Astrocyte (in vitro differentiated cells and primary cell): ENCODE measurements at regions not wholly inside any gene's neighbourhood (a gene's known extent, or its start where the extent isn't known, plus 50 kb on each side); places are given as distances from the start of the nearest gene placed in this dataset.
"Not testable (repeated sequence)": the region's sequence is repeated elsewhere in the genome, so short reads cannot be mapped to it uniquely, and the experiment has no call there.

Experiments
- DNase-seq: peaks from one replicate; pipeline ENCODE4 v3.0.0-alpha.2; 2010; ENCODE audit warnings: low read depth
- FAIRE-seq: peaks from 2 replicates; lab custom pipeline; 2011; peaks lifted over from hg19 to GRCh38; lab: Jason Lieb, UNC
- H2AFZ ChIP-seq: 2 replicates; pipeline ENCODE4 v1.6.0; 2012; ENCODE audit warnings: low read depth, low read length, inconsistent platforms
- H3K27ac ChIP-seq: 2 replicates; pipeline ENCODE4 v1.5.1; 2011; ENCODE audit warnings: low read depth, low read length, inconsistent platforms
- H3K27me3 ChIP-seq: 2 replicates; pipeline ENCODE4 v1.6.0; 2011; ENCODE audit warnings: low read length, inconsistent platforms; ENCODE audit not compliant: insufficient read depth
- H3K36me3 ChIP-seq: 2 replicates; pipeline ENCODE4 v1.5.1; 2011; ENCODE audit warnings: low read length, inconsistent platforms; ENCODE audit not compliant: insufficient read depth
- H3K4me1 ChIP-seq: 2 replicates; pipeline ENCODE4 v1.5.1; 2011; ENCODE audit warnings: low read length, inconsistent platforms; ENCODE audit not compliant: insufficient read depth
- H3K4me2 ChIP-seq: 2 replicates; pipeline ENCODE4 v1.6.0; 2012; ENCODE audit warnings: low read length, inconsistent platforms
- H3K4me3 ChIP-seq: 2 replicates; pipeline ENCODE4 v1.5.1; 2011; ENCODE audit warnings: low read depth, mild to moderate bottlenecking, low read length, inconsistent platforms; ENCODE audit not compliant: insufficient read depth
- H3K79me2 ChIP-seq: 2 replicates; pipeline ENCODE4 v1.6.0; 2012; ENCODE audit warnings: mild to moderate bottlenecking, low read length, inconsistent platforms; ENCODE audit not compliant: insufficient read depth
- H3K9ac ChIP-seq: 2 replicates; pipeline ENCODE4 v1.6.0; 2012; ENCODE audit warnings: mild to moderate bottlenecking, low read length, inconsistent platforms
- H3K9me3 ChIP-seq: 2 replicates; pipeline ENCODE4 v1.5.1; 2012; ENCODE audit warnings: low read depth, mild to moderate bottlenecking, low read length, inconsistent platforms; ENCODE audit not compliant: insufficient read depth
- H4K20me1 ChIP-seq: 2 replicates; pipeline ENCODE4 v1.6.0; 2012; ENCODE audit warnings: low read length, inconsistent platforms; ENCODE audit not compliant: insufficient read depth
- H3K27ac Mint-ChIP-seq: one replicate; pipeline ENCODE4 v1.8.0; 2021; ENCODE audit warnings: mild to moderate bottlenecking, mixed read lengths; ENCODE audit not compliant: unreplicated experiment
- H3K27me3 Mint-ChIP-seq: one replicate; pipeline ENCODE4 v1.8.0; 2021; ENCODE audit warnings: low read depth, mixed read lengths; ENCODE audit not compliant: unreplicated experiment
- H3K36me3 Mint-ChIP-seq: one replicate; pipeline ENCODE4 v1.8.0; 2021; ENCODE audit warnings: low read depth, mixed read lengths; ENCODE audit not compliant: unreplicated experiment
- H3K4me1 Mint-ChIP-seq: one replicate; pipeline ENCODE4 v1.8.0; 2021; ENCODE audit warnings: low read depth, mixed read lengths; ENCODE audit not compliant: unreplicated experiment
- H3K4me3 Mint-ChIP-seq: one replicate; pipeline ENCODE4 v1.8.0; 2021; ENCODE audit warnings: mild to moderate bottlenecking, moderate library complexity, mixed read lengths; ENCODE audit not compliant: unreplicated experiment
- H3K9me3 Mint-ChIP-seq: one replicate; pipeline ENCODE4 v1.8.0; 2021; ENCODE audit warnings: mild to moderate bottlenecking, mixed read lengths; ENCODE audit not compliant: unreplicated experiment

GRCh38 chr1:223961985-223962384 lies 116.2 kb upstream of the TP53BP2 start:
- H3K27ac Mint-ChIP-seq: not testable (repeated sequence)

GRCh38 chr1:223952801-223953200 lies 107.1 kb upstream of the TP53BP2 start:
- not testable (repeated sequence) for H3K79me2 ChIP-seq, H3K36me3 ChIP-seq, H3K4me1 Mint-ChIP-seq, H3K27ac Mint-ChIP-seq, H3K36me3 Mint-ChIP-seq, H3K4me3 Mint-ChIP-seq, FAIRE-seq, H2AFZ ChIP-seq, H3K4me1 ChIP-seq, H3K4me2 ChIP-seq, H3K9ac ChIP-seq, H4K20me1 ChIP-seq, H3K4me3 ChIP-seq, H3K27me3 ChIP-seq, H3K9me3 ChIP-seq, H3K27me3 Mint-ChIP-seq, H3K9me3 Mint-ChIP-seq
- peak; percentile 11 for DNase-seq
- peak overlapping the region; percentile 26 for H3K27ac ChIP-seq

More at GRCh38 chr1:223961985-223962384, 116.2 kb upstream of the TP53BP2 start:
- not testable (repeated sequence) for H3K9me3 Mint-ChIP-seq, H3K27me3 Mint-ChIP-seq, H3K27me3 ChIP-seq, H4K20me1 ChIP-seq, FAIRE-seq, H3K4me3 Mint-ChIP-seq, H3K9ac ChIP-seq, H2AFZ ChIP-seq, H3K9me3 ChIP-seq, H3K4me3 ChIP-seq, H3K27ac ChIP-seq, H3K4me1 Mint-ChIP-seq, H3K36me3 Mint-ChIP-seq, H3K79me2 ChIP-seq, H3K4me1 ChIP-seq, H3K36me3 ChIP-seq
- peak; percentile 69 for DNase-seq
- peak overlapping the region; percentile 30 for H3K4me2 ChIP-seq

GRCh38 chr1:223951551-223951950 lies 105.8 kb upstream of the TP53BP2 start:
- H3K27me3 Mint-ChIP-seq, H2AFZ ChIP-seq, H4K20me1 ChIP-seq, H3K79me2 ChIP-seq, H3K27ac Mint-ChIP-seq, H3K4me1 Mint-ChIP-seq, H3K4me2 ChIP-seq, DNase-seq, H3K4me1 ChIP-seq, H3K36me3 ChIP-seq, H3K9me3 ChIP-seq, H3K4me3 ChIP-seq, H3K9me3 Mint-ChIP-seq, H3K27ac ChIP-seq, H3K27me3 ChIP-seq, H3K9ac ChIP-seq, H3K4me3 Mint-ChIP-seq, FAIRE-seq, H3K36me3 Mint-ChIP-seq: not testable (repeated sequence)

- not testable (repeated sequence) for FAIRE-seq, H3K4me3 Mint-ChIP-seq, H3K9me3 ChIP-seq, DNase-seq, H3K4me1 ChIP-seq, H3K4me1 Mint-ChIP-seq, H3K9me3 Mint-ChIP-seq, H4K20me1 ChIP-seq, H3K27ac ChIP-seq, H3K79me2 ChIP-seq, H3K27me3 Mint-ChIP-seq, H3K36me3 ChIP-seq, H3K4me2 ChIP-seq, H3K4me3 ChIP-seq, H3K27ac Mint-ChIP-seq, H3K36me3 Mint-ChIP-seq, H2AFZ ChIP-seq, H3K9ac ChIP-seq, H3K27me3 ChIP-seq
Measured at GRCh38 chr1:223949944-223950343, 104.2 kb upstream of the TP53BP2 start.

- not testable (repeated sequence) for H3K36me3 Mint-ChIP-seq, H3K4me3 Mint-ChIP-seq, DNase-seq, H3K9me3 Mint-ChIP-seq, H4K20me1 ChIP-seq, H3K36me3 ChIP-seq, H3K4me2 ChIP-seq, H3K79me2 ChIP-seq, H3K4me1 ChIP-seq, H3K27ac Mint-ChIP-seq, H3K9me3 ChIP-seq, H3K9ac ChIP-seq, H3K27ac ChIP-seq, H3K4me1 Mint-ChIP-seq, H2AFZ ChIP-seq, FAIRE-seq, H3K27me3 ChIP-seq, H3K4me3 ChIP-seq, H3K27me3 Mint-ChIP-seq
Measured at GRCh38 chr1:223948041-223948440, 102.3 kb upstream of the TP53BP2 start.

- H3K27ac Mint-ChIP-seq, H3K36me3 Mint-ChIP-seq: not testable (repeated sequence)
Measured at GRCh38 chr1:223936592-223936991, 90.8 kb upstream of the TP53BP2 start.

More at GRCh38 chr1:223936592-223936991, 90.8 kb upstream of the TP53BP2 start:
- DNase-seq, H3K4me1 Mint-ChIP-seq, H3K36me3 ChIP-seq, H3K27me3 Mint-ChIP-seq, H3K4me2 ChIP-seq, FAIRE-seq, H3K79me2 ChIP-seq, H3K4me3 Mint-ChIP-seq, H3K27me3 ChIP-seq, H4K20me1 ChIP-seq, H3K9ac ChIP-seq, H3K9me3 Mint-ChIP-seq, H3K4me3 ChIP-seq, H3K27ac ChIP-seq, H2AFZ ChIP-seq, H3K9me3 ChIP-seq, H3K4me1 ChIP-seq: not testable (repeated sequence)
